Vagina (tissue), 2 donors: ENCODE measurements at regions not wholly inside any gene's neighbourhood (a gene's known extent, or its start where the extent isn't known, plus 50 kb on each side); places are given as distances from the start of the nearest gene placed in this dataset.

ENCODE experiments used
- POLR2A ChIP-seq, 2 donors: fragments of 450-650 bp; IDR thresholded peaks; one replicate each; pipeline ENCODE4 v1.6.1; 2017; ENCODE audit warnings: antibody characterized with exemption in 2 of 2, mild to moderate bottlenecking in 2 of 2, moderate library complexity in 2 of 2
- POLR2AphosphoS5 ChIP-seq, 2 donors: sonication (generic); formaldehyde crosslinking; IDR thresholded peaks; one replicate each; pipeline ENCODE4 v1.9.0; 2017; ENCODE audit warnings: antibody characterized with exemption in 2 of 2, mild to moderate bottlenecking in 2 of 2, low read depth in 1 of 2; ENCODE audit not compliant: insufficient read depth in 1 of 2
- TF ChIP-seq, protein P1 (sequence below), 3 experiments: fragments of 450-650 bp in 2 of 3; fragments of 200-600 bp in 1 of 3; sonication (generic) in 1 of 3; IDR thresholded peaks; one replicate each; pipeline ENCODE4 v1.5.1; 2017 to 2019; ENCODE audit warnings: antibody characterized with exemption in 3 of 3, mild to moderate bottlenecking in 2 of 3, moderate library complexity in 2 of 3

GRCh38 chr2:158049129-158049855, 52.4 kb upstream of the UPP2 start:
- TF ChIP-seq, protein P1, sequence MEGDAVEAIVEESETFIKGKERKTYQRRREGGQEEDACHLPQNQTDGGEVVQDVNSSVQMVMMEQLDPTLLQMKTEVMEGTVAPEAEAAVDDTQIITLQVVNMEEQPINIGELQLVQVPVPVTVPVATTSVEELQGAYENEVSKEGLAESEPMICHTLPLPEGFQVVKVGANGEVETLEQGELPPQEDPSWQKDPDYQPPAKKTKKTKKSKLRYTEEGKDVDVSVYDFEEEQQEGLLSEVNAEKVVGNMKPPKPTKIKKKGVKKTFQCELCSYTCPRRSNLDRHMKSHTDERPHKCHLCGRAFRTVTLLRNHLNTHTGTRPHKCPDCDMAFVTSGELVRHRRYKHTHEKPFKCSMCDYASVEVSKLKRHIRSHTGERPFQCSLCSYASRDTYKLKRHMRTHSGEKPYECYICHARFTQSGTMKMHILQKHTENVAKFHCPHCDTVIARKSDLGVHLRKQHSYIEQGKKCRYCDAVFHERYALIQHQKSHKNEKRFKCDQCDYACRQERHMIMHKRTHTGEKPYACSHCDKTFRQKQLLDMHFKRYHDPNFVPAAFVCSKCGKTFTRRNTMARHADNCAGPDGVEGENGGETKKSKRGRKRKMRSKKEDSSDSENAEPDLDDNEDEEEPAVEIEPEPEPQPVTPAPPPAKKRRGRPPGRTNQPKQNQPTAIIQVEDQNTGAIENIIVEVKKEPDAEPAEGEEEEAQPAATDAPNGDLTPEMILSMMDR (IDR thresholded peaks at IDR 0.05) = no peak
- TF ChIP-seq POLR2A (IDR thresholded peaks at IDR 0.05) (no peak), POLR2AphosphoS5 (IDR thresholded peaks at IDR 0.05; ENCODE audit: insufficient read depth in 1 of 2, low read depth in 1 of 2) (no peak)
